Femur (tissue), 1 donor: ENCODE measurements at regions not wholly inside any gene's neighbourhood (a gene's known extent, or its start where the extent isn't known, plus 50 kb on each side); places are given as distances from the start of the nearest gene placed in this dataset.
"Not testable (repeated sequence)": the region's sequence is repeated elsewhere in the genome, so short reads cannot be mapped to it uniquely, and the experiment has no call there.

ENCODE experiments used
- DNase-seq: peaks from one replicate; pipeline ENCODE4 v3.0.0-alpha.2; 2017

DNA sequence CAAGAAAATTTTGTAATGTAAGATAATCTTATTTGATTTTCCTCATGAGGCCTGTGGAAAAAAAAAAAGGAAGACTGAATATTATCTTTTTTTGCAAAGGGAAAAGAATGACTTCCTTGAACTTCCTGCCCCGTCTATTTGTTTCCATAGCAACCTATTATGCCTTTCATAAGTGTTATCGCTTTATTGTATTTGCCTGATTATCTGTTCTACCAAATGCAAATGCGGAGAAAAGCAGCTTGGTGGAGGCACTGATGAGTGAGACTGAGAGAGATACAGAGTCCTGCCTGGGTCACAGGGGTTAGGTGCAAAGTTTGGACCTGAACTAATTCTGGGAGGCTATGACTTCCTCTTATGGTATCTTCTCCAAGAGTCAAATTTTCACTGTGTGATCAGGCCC is 334.0 kb upstream of the KCNMB2 start:
- DNase-seq, result no peak

DNA sequence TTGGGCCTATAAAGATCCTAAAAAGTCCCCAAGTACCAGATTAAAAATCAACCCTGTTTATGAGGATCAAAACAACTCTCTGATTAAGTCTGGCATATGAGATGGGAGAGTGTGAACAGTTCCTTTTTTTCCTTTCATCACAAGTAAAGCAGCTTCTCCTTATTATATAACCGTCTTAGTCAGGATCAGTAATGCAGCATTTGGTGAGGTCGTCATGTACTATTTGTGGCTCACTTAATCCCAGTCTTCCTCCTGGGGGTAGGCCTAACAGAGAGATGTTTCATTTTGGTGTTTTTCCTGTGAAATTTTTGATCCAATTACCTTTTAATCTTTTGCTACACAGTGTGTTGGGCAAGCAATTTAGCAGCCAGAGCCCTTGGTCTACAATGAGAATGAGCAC is 333.1 kb upstream of the KCNMB2 start:
- no peak for DNase-seq

DNA sequence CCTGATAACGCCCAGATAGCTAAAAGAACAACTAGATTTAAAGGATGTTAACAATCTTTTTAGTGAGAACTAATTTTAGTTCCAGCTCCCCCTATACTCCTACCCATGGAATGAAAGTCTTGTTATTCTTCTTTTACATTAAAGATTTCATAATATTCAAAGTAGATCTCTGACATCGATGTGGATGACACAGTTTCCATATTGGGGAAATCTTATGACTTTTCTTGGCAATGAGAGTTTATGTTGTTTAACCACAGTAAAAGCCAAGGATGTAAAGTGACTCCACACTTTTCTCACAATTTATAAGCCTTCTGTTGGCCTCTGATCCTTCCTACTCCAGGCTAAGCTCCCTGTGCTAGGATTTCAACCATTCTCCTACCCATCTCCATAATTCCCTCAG is 332.6 kb upstream of the KCNMB2 start:
- DNase-seq, result no peak

DNA sequence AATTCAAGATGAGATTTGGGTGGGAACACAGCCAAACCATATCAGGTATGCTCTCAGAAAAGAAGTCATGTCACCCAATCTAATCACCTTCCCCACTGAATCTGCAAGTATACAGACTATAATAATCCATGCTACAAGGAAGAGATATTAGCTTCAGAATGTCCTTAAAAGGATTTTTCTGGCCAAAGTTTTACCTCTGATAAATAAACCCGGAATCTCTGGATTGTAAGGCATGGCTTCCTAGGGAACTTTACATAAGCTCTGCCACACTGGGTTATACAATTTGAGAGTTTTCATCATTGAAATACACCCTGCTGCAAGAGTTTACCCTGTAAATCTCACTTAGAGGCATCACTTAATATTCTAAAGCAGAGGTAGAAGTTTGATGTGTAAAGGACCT is 330.5 kb upstream of the KCNMB2 start:
- DNase-seq, result no peak

DNA sequence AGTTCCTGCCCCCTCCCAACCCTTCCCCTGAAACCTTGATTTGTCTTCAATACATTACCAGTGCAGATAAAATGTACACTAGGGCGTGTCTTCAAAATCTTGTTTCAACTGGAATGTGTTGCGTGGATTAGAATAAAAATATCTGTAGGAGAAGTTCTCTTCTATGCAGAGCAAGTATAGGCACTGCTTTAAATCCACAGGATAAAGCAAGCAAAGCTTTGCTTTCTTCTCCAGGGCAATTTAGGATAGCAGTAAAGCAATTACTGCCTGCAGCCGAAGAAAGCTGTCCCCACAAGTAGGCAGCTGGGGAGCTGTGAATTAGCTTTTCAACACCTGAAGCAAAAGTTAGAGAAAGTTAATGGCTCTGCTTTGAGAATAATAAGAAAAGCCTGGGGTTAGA is 329.7 kb upstream of the KCNMB2 start:
- DNase-seq, result no peak

DNA sequence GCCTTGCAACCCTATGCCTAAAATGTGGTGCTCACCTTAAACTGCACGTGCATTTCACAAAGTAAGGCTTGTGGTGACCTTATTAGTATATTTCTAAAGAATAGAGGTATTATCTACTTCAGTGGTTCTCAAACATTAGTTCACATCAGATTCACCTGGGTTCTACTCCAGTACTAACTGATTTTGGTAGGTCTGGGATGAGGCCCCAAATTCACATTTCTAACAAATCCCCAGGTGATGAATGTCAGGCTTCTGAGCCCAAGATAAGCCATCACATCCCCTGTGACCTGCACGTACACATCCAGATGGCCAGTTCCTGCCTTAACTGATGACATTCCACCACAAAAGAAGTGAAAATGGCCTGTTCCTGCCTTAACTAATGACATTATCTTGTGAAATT is 329.1 kb upstream of the KCNMB2 start:
- DNase-seq, result not testable (repeated sequence)

DNA sequence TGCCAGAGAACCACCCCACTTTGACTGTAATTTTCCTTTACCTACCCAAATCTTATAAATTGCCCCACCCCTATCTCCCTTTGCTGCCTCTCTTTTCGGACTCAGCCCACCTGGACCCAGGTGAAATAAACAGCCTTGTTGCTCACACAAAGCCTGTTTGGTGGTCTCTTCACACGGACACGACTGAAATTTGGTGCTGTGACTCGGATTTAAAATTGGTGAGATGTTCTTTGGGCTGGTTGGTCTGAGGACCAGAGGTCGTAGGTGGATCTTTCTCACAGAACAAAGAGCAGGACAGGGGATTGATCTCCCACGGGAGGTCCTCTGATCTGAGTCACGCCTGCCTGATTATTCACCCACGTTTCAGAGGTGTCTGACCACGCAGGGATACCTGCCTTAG is 328.6 kb upstream of the KCNMB2 start:
- not testable (repeated sequence) for DNase-seq

DNA sequence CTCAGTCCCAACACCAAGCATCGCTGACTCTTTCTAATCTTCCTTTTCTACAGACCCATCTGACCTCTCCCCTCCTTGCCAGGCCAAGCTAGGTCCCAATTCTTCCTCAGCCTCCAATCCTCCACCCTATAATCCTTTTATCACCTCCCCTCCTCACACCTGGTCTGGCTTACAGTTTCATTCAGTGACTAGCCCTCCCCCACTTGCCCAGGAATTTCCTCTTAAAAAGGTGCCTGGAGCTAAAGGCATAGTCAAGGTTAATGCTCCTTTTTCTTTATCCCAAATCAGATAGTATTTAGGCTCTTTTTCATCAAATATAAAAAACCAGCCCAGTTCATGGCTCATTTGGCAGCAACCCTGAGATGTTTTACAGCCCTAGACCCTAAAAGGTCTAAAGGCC is 327.1 kb upstream of the KCNMB2 start:
- DNase-seq, result not testable (repeated sequence)

DNA sequence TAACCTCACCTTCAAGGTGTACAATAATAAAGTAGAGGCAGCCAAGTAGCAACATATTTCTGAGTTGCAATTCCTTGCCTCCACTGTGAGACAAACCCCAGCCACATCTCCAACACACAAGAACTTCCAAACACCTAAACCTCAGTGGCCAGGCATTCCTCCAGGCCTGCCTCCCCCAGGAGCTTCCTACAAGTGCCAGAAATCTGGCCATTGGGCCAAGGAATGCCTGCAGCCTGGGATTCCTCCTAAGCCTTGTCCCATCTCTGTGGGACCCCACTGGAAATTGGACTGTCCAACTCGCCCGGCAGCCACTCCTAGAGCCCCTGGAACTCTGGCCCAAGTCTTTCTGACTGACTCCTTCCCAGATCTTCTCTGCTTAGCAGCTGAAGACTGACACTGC is 326.6 kb upstream of the KCNMB2 start:
- not testable (repeated sequence) for DNase-seq

DNA sequence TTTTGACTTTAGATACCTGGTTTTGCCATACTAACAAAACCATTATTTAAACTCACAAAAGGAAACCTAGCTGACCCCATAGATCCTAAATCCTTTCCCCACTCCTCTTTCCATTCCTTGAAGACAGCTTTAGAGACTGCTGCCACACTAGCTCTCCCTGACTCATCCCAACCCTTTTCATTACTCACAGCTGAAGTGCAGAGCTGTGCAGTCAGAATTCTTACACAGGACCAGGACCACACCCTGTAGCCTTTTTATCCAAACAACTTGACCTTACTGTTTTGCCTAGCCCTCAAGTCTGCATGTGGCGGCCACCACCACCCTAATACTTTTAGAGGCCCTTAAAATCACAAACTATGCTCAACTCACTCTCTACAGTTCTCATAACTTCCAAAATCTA is 325.1 kb upstream of the KCNMB2 start:
- DNase-seq, result not testable (repeated sequence)

DNA sequence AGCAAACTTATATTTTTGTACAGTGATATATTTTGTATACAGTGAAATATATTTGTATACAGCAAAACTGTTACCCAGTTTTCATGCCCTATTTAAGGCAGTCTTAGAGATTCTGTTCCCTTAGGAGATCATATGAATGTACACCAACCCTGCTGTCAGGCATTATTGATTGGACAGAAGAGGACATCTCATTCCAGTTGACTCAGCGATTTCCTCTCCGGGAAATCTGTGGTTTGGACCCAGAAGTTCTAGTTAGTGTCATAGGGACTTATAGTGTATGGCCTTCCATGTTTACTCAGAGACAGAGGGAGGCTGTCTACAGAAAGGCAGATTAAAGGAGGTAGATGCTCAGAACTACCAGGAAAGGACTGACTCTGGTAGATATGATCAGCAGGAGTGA is 318.8 kb upstream of the KCNMB2 start:
- no peak for DNase-seq

DNA sequence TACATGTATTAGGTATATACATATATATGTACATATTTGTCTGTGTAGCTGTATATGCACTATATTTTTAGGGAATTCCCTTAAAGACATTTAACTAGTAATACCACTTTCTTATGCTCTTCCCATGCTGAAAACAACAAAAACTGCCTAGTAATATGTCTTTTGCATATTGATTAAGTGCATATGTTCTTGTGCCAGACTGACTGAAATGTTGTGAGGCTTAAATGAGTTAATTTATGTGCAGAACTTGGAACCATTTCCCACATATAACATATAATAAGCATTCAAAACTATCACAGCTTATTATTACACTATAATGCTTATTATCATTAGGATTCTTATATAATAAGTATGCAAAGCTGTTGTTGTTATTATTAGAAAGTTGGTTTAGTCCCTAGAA is 318.0 kb upstream of the KCNMB2 start:
- DNase-seq, result no peak

DNA sequence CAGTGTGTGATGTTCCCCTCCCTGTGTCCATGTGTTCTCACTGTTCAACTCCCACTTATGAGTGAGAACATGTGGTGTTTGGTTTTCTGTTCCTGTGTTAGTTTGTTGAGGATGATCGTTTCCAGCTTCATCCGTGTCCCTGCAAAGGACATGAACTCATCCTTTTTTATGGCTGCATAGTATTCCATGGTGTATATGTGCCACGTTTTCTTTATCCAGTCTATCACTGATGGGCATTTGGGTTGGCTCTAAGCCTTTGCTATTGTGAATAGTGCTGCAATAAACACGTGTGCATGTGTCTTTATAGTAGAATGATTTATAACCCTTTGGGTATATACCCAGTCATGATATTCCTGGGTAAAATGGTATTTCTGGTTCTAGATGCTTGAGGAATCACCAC is 316.6 kb upstream of the KCNMB2 start:
- DNase-seq, result not testable (repeated sequence)

DNA sequence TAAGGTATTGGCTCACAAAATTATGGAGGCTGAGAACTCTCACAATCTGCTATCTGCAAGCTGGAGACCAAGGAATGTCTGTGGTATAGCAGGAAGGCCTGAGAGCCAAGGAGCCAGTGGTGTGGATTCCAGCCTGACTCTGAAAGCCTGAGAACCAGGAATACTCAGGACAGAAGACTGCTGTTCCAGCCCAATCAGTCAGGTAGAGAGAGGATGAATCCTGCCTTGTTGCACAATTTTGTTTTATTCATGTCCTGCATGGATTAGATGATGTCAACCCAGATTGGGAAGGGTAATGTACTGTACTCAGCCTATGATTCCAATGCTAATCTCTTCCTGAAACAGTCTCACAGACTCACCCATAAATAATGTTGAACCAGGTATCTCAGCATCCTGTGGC is 312.4 kb upstream of the KCNMB2 start:
- no peak for DNase-seq

DNA sequence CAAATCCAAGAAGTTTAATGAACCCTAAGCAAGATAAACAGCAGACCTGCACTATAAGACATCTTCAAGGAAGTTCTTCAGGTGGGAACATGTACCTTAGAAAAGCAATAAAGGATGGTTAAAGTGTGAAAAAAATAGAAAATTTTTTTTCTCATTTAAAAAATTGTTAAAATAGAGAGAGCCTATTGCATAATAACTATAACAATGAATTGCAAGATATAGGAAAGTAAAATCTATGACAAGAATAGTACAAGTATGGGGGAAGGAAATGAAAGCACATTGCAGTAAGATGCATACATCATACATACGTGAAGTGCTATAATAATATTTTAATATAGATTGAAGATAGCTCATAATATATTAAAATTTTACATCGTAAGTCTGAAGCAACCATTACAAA is 310.1 kb upstream of the KCNMB2 start:
- DNase-seq, result no peak

DNA sequence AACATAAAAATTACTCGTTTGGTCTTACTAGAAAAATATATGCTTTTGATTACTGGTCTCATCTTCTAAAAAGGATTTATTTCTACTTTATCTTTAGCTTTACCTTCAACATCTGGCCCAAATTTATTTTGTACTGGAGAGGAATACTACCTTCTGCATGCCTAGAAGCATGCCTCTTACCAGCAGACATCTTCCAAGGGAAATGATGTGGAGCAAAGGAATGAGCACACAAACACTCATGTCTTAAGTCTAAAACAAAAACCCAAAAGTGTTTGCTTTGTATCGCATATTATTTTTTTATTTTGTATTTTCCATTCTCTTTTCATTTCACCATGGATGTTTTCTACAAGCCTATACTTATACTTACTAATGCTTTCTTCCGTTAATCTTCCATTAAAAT is 304.6 kb upstream of the KCNMB2 start:
- DNase-seq, result no peak

DNA sequence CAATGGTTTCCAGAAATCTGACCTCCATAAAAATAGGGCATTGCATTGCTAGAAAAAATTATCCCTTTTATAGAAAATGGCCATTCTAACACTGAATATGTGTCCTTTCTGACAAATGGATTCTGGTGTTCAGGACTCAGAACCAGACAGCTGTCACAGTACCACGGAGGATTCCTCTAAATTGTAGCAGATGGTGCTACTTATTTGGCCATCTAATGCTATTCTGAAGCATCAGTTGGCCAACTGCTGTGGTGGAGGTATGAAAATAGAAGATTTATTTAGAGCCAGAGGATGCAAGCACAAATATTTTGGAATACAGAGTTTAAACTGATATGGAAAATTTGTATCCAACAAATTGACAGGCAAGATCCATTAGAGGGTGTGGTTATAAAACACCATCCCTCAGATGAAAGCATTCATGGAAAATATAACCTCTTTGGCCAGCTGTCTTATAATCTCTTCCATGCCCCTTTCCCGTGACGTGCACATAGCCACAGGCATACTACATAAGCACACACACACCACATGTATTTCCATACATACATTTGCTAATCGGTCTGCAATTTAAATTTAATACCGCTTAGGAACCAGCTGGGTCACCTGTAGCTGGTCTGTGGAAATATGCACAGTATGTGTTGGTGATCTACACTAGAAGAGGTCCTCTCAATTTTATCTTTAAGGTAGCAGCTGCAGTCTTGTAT is 302.7 kb upstream of the KCNMB2 start:
- peak; percentile 17 for DNase-seq

DNA sequence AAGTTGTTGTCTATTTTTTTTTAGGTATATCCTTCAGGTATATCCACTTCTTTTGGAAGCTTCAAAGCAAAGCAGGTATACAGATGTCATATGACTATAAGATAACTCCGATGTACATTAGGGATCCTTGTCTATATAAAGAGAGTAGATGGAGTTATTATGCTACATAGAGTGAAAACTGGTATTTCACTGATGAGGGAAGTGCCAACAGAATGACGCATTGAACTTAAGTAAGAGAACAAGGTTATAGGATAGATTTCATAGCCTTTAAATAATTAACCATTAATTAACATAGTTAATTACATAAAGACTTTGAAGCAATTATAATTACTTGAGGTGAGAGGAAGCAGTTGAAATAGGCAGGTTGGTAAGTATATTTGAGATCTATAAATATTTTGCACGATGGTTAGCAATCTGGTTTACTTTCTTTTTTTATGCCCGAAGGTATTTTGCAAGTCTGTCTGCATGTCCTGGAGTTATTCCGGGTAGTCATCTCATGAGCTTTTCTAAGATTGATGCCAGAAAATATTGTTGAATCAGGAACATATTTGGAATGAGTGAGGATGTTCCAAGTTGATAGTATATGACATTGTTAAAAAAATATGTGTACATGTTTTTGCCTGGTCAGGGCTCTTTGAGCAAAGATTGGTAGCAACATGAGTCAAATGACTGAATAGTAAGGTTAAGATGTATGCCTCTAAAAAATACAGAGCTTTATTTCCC is 299.5 kb upstream of the KCNMB2 start:
- DNase-seq, result no peak

DNA sequence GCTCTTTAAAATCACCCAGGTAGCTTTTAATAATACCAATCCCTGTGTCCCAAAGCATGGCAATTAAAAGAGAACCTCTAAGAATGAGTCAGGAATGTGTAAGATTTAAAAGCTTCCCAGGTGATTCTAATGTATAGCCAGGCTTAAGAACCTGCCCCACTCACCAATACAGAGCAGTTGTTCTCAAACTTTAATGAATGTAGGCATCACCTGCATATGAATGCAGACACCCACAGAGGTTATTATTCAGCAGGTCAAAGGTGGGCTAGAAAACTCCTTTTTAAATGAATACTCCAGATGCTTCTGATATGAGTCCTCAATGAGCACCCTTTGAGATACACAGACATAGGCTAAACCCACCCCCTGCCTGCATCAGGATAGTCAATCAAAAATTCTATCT is 298.1 kb upstream of the KCNMB2 start:
- DNase-seq, result no peak

DNA sequence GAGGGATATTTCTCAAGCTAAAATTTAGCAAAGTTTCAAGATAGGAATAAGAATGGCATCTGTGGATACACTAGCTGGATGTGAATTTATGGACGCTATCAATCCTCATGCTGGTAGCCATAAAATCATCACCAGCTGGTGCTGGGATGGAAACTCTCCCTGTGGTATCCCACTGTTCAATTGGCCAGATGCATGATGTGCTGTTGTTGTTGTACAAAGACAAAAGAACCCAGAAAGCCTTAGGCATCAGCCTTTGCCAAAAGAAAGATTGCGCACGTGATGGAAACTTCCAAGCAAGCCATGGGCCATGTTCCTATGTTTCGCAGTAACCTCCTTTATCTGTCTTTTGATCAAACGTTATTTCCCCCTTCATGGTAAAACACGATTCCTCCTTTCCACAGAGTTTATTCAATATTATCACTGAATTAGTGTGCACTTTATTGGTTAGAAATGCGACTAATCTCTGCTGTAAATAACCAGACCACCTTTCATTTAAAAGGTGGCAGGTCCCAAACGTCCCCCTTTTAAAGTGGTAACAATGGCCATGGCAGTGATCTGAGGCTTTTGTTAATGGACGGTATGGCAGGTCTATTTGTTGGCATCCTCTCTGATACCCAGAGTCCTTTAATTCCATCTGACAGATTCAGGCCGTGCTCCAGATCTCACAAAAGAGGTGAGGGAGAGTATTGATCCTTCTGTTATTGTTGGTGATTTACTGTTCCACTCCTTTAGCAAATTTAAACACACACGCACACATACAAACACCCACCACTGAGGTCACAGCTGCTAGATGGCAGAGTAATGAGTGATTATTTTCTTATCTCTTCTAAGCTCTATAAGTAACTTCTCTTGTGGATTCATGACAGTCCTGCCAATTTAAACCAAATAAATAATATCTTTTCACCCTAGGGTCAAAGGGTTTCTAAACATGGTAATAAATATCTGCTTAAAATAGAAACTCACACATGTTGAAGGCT is 291.2 kb upstream of the KCNMB2 start:
- DNase-seq, result no peak

DNA sequence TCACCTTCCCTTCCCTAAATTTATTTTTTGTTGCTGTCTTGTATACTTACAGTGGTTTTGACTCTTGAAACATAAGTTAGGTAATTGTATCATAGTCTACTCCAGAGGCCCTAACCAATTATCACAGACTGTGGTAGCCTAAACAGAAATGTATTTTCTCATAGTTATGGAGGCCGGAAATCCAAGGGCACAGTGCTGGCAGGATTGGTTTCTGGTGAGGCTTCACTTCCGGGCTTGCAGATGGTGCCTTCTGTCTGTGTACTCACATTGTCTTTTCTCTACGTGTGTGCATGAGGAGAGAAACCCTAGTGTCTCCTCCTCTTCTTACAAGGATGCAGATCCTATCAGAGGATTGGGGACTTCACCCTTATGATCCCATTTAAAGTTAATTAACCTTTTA is 290.2 kb upstream of the KCNMB2 start:
- DNase-seq, result no peak

DNA sequence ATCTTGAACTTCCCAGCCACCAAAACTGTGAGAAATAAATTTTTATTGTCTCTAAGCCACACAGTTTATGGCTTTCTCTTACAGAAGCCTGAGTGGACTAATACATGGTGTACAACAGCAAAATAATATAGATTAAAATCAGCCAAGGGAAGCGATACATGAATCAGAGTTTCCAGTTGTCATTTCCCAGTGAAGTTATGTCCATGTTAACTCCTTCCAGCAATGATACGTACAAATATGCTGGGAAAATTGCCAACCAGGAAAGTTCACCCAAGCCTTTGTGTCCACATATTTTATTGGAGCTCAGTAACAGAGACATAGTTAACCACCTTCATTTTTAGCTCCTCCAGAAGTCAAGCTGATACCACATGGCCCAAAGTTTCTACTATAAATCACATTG is 280.9 kb upstream of the KCNMB2 start:
- no peak for DNase-seq

DNA sequence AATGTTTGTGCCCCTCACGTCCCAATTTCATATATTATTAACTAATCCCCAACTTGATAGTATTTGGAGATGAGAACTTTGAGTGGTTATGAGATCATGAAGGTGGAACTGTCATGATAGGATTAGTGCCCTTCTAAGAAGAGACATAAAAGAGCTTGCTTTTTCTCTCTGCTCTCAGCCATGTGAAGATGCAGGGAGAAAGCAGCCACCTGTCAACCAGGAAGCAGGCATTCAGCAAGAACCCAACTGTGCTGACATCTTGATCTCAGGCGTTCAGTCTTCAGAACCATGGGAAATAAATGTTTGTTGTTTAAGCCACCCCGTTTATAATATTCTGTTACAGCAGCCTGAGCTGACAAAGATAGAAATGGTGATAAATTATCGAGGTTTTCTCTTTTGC is 278.7 kb upstream of the KCNMB2 start:
- no peak for DNase-seq

DNA sequence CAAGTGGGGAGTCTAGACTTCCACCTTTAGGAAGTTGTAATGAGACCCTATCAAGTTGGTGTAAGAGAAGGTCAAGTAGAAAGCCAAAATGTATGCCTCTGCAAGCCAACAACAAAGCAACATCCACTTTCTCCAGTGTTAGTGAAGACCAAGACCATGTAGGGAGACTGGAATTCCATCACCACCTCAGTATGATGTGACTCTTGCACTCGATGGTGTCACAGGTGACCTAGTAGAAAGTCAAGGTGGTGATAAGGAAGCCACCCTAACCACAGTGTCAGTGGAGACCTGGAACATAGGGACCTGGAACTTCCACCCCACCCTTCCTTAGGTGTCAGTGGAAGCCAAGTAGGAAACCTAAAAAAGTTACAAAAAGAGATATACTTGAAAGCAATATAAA is 278.1 kb upstream of the KCNMB2 start:
- no peak for DNase-seq
